SK-N-SH treated with all-trans-retinoic acid at 6 μM for 48 hours (cell line): ENCODE measurements at regions not wholly inside any gene's neighbourhood (a gene's known extent, or its start where the extent isn't known, plus 50 kb on each side); places are given as distances from the start of the nearest gene placed in this dataset.

ENCODE experiments used
- ATAC-seq: fragments of 200-7000 bp; cut with Tn5 transposase; 3 replicates; pipeline ENCODE4 v1.9.1; 2020; ENCODE audit warnings: mild to moderate bottlenecking, moderate library complexity
- ARNTL ChIP-seq: fragments of 450-650 bp; formaldehyde crosslinking; IDR thresholded peaks from 2 replicates; pipeline ENCODE4 v1.5.0; 2020; ENCODE audit warnings: low read depth, mild to moderate bottlenecking, moderate library complexity, borderline replicate concordance
- BACH2 ChIP-seq: fragments of 250-450 bp; sonication (Bioruptor Pico); IDR thresholded peaks from 2 replicates; pipeline ENCODE4 v1.9.0; 2021; ENCODE audit warnings: mild to moderate bottlenecking, borderline replicate concordance
- CSDC2 ChIP-seq: fragments of 250-450 bp; sonication (Bioruptor Pico); IDR thresholded peaks from 2 replicates; pipeline ENCODE4 v1.5.0; 2020; ENCODE audit warnings: mild to moderate bottlenecking, moderate library complexity
- CSRNP3 ChIP-seq: fragments of 250-450 bp; sonication (Bioruptor Pico); IDR thresholded peaks from 2 replicates; pipeline ENCODE4 v1.5.1; 2021; ENCODE audit warnings: mild to moderate bottlenecking, moderate library complexity
- ESRRG ChIP-seq: fragments of 250-450 bp; sonication (Bioruptor Pico); IDR thresholded peaks from 2 replicates; pipeline ENCODE4 v1.6.1; 2021; ENCODE audit warnings: mild to moderate bottlenecking
- GLIS3 ChIP-seq: fragments of 250-450 bp; sonication (Bioruptor Pico); IDR thresholded peaks from 2 replicates; pipeline ENCODE4 v1.5.0; 2020; ENCODE audit warnings: mild to moderate bottlenecking, moderate library complexity
- ISL1 ChIP-seq: fragments of 250-450 bp; sonication (Bioruptor Pico); IDR thresholded peaks from 2 replicates; pipeline ENCODE4 v2.1.2; 2022; ENCODE audit warnings: mild to moderate bottlenecking, moderate library complexity
- OSR1 ChIP-seq: fragments of 250-450 bp; sonication (Bioruptor Pico); IDR thresholded peaks from 2 replicates; pipeline ENCODE4 v1.8.0; 2022; ENCODE audit warnings: moderate library complexity, mild to moderate bottlenecking, inconsistent platforms
- PATZ1 ChIP-seq: fragments of 250-450 bp; sonication (Bioruptor Pico); IDR thresholded peaks from 2 replicates; pipeline ENCODE4 v1.8.0; 2020; ENCODE audit warnings: mild to moderate bottlenecking, moderate library complexity, borderline replicate concordance
- PPARA ChIP-seq: fragments of 250-450 bp; sonication (Bioruptor Pico); IDR thresholded peaks from 2 replicates; pipeline ENCODE4 v1.5.0; 2020; ENCODE audit warnings: mild to moderate bottlenecking, borderline replicate concordance
- RARB ChIP-seq: fragments of 250-450 bp; sonication (Bioruptor Pico); IDR thresholded peaks from 2 replicates; pipeline ENCODE4 v1.8.0; 2021; ENCODE audit warnings: mild to moderate bottlenecking, moderate library complexity
- SNAI2 ChIP-seq: fragments of 250-450 bp; sonication (Bioruptor Pico); IDR thresholded peaks from 2 replicates; pipeline ENCODE4 v1.5.0; 2020; ENCODE audit warnings: mild to moderate bottlenecking, moderate library complexity
- TCF4 ChIP-seq: fragments of 250-450 bp; sonication (Bioruptor Pico); IDR thresholded peaks from 2 replicates; pipeline ENCODE4 v1.8.0; 2021; ENCODE audit warnings: mild to moderate bottlenecking, moderate library complexity, borderline replicate concordance
- TOX ChIP-seq: fragments of 250-450 bp; sonication (Bioruptor Pico); IDR thresholded peaks from 2 replicates; pipeline ENCODE4 v1.8.0; 2021; ENCODE audit warnings: mild to moderate bottlenecking, moderate library complexity, borderline replicate concordance
- TSHZ2 ChIP-seq: fragments of 250-450 bp; sonication (Bioruptor Pico); IDR thresholded peaks from 2 replicates; pipeline ENCODE4 v1.5.0; 2020; ENCODE audit warnings: mild to moderate bottlenecking, moderate library complexity
- ZC3H10 ChIP-seq: fragments of 250-450 bp; sonication (Bioruptor Pico); IDR thresholded peaks from 2 replicates; pipeline ENCODE4 v1.5.1; 2021; ENCODE audit warnings: mild to moderate bottlenecking, moderate library complexity
- ZFP3 ChIP-seq: fragments of 250-450 bp; sonication (Bioruptor Pico); IDR thresholded peaks from 2 replicates; pipeline ENCODE4 v1.5.0; 2020; ENCODE audit warnings: mild to moderate bottlenecking, moderate library complexity
- ZFP30 ChIP-seq: fragments of 450-650 bp; formaldehyde crosslinking; IDR thresholded peaks from 2 replicates; pipeline ENCODE4 v1.5.0; 2022; ENCODE audit warnings: mild to moderate bottlenecking, moderate library complexity
- ZNF565 ChIP-seq: fragments of 450-650 bp; formaldehyde crosslinking; conservative IDR thresholded peaks from 2 replicates; pipeline ENCODE4 v1.5.0; 2020; ENCODE audit warnings: low read depth, mild to moderate bottlenecking, moderate library complexity
- ZNF70 ChIP-seq: fragments of 450-650 bp; formaldehyde crosslinking; IDR thresholded peaks from 2 replicates; pipeline ENCODE4 v1.5.0; 2020; ENCODE audit warnings: mild to moderate bottlenecking, moderate library complexity
- ZNF8 ChIP-seq: fragments of 450-650 bp; formaldehyde crosslinking; IDR thresholded peaks from 2 replicates; pipeline ENCODE4 v1.5.0; 2020; ENCODE audit warnings: mild to moderate bottlenecking, moderate library complexity
- TF ChIP-seq, protein P1 (sequence below): fragments of 250-450 bp; sonication (Bioruptor Pico); IDR thresholded peaks from 2 replicates; pipeline ENCODE4 v1.8.0; 2021; ENCODE audit warnings: low read depth, mild to moderate bottlenecking, moderate library complexity, borderline replicate concordance
- TF ChIP-seq, protein P2 (sequence below): fragments of 250-450 bp; sonication (Bioruptor Pico); IDR thresholded peaks from 2 replicates; pipeline ENCODE4 v1.5.1; 2020; ENCODE audit warnings: low read depth, mild to moderate bottlenecking, moderate library complexity

GRCh38 chr2:53549497-53549896, 218.1 kb upstream of the CHAC2 start:
- TF ChIP-seq ZFP3 = no peak
- TF ChIP-seq RARB (CRISPR knock-in tag) = no peak
- no peak for TF ChIP-seq OSR1 (CRISPR knock-in tag)
- no peak for TF ChIP-seq PPARA (CRISPR knock-in tag)
- no peak for TF ChIP-seq ARNTL (CRISPR knock-in tag)
- no peak for TF ChIP-seq ESRRG (CRISPR knock-in tag)
- TF ChIP-seq ZC3H10 (CRISPR knock-in tag) = no peak
- TF ChIP-seq PATZ1 = no peak
- no peak for TF ChIP-seq ZNF70
- TF ChIP-seq TCF4 (CRISPR knock-in tag) = no peak
- no peak for TF ChIP-seq ZNF565 (CRISPR knock-in tag)
- no peak for TF ChIP-seq SNAI2 (CRISPR knock-in tag)
- no peak for TF ChIP-seq ZFP30
- TF ChIP-seq ISL1 (CRISPR knock-in tag) = no peak
- TF ChIP-seq BACH2 (CRISPR knock-in tag) = no peak
- TF ChIP-seq ZNF8 (CRISPR knock-in tag) = no peak
- TF ChIP-seq, all 23 proteins: peak for 0
- ATAC-seq = no peak

GRCh38 chr2:53545604-53546003, 222.0 kb upstream of the CHAC2 start:
- no peak for TF ChIP-seq ZFP30
- no peak for TF ChIP-seq ZC3H10 (CRISPR knock-in tag)
- TF ChIP-seq CSDC2 = no peak
- TF ChIP-seq, protein P1, sequence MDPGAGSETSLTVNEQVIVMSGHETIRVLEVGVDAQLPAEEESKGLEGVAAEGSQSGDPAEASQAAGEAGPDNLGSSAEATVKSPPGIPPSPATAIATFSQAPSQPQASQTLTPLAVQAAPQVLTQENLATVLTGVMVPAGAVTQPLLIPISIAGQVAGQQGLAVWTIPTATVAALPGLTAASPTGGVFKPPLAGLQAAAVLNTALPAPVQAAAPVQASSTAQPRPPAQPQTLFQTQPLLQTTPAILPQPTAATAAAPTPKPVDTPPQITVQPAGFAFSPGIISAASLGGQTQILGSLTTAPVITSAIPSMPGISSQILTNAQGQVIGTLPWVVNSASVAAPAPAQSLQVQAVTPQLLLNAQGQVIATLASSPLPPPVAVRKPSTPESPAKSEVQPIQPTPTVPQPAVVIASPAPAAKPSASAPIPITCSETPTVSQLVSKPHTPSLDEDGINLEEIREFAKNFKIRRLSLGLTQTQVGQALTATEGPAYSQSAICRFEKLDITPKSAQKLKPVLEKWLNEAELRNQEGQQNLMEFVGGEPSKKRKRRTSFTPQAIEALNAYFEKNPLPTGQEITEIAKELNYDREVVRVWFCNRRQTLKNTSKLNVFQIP (CRISPR knock-in tag) = no peak
- TF ChIP-seq ZNF70 = no peak
- no peak for TF ChIP-seq ISL1 (CRISPR knock-in tag)
- TF ChIP-seq PPARA (CRISPR knock-in tag) = no peak
- no peak for TF ChIP-seq ESRRG (CRISPR knock-in tag)
- TF ChIP-seq TSHZ2 (CRISPR knock-in tag) = no peak
- no peak for TF ChIP-seq PATZ1
- no peak for TF ChIP-seq SNAI2 (CRISPR knock-in tag)
- TF ChIP-seq GLIS3 (CRISPR knock-in tag) = no peak
- TF ChIP-seq, protein P2, sequence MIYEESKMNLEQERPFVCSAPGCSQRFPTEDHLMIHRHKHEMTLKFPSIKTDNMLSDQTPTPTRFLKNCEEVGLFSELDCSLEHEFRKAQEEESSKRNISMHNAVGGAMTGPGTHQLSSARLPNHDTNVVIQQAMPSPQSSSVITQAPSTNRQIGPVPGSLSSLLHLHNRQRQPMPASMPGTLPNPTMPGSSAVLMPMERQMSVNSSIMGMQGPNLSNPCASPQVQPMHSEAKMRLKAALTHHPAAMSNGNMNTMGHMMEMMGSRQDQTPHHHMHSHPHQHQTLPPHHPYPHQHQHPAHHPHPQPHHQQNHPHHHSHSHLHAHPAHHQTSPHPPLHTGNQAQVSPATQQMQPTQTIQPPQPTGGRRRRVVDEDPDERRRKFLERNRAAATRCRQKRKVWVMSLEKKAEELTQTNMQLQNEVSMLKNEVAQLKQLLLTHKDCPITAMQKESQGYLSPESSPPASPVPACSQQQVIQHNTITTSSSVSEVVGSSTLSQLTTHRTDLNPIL (CRISPR knock-in tag) = no peak
- TF ChIP-seq OSR1 (CRISPR knock-in tag) = no peak
- TF ChIP-seq TCF4 (CRISPR knock-in tag) = no peak
- no peak for TF ChIP-seq CSRNP3 (CRISPR knock-in tag)
- no peak for TF ChIP-seq BACH2 (CRISPR knock-in tag)
- TF ChIP-seq ZNF565 (CRISPR knock-in tag) = no peak
- no peak for TF ChIP-seq TOX (CRISPR knock-in tag)
- ATAC-seq = no peak
